ENCODE measurements at regions not wholly inside any gene's neighbourhood (a gene's known extent, or its start where the extent isn't known, plus 50 kb on each side); places are given as distances from the start of the nearest gene placed in this dataset.

GRCh38 chr2:187918996-187919821 is 365.0 kb upstream of the TFPI start:
- TF ChIP-seq, protein P1, sequence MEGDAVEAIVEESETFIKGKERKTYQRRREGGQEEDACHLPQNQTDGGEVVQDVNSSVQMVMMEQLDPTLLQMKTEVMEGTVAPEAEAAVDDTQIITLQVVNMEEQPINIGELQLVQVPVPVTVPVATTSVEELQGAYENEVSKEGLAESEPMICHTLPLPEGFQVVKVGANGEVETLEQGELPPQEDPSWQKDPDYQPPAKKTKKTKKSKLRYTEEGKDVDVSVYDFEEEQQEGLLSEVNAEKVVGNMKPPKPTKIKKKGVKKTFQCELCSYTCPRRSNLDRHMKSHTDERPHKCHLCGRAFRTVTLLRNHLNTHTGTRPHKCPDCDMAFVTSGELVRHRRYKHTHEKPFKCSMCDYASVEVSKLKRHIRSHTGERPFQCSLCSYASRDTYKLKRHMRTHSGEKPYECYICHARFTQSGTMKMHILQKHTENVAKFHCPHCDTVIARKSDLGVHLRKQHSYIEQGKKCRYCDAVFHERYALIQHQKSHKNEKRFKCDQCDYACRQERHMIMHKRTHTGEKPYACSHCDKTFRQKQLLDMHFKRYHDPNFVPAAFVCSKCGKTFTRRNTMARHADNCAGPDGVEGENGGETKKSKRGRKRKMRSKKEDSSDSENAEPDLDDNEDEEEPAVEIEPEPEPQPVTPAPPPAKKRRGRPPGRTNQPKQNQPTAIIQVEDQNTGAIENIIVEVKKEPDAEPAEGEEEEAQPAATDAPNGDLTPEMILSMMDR (IDR thresholded peaks at IDR 0.05) = no peak
- TF ChIP-seq POLR2AphosphoS5 (IDR thresholded peaks at IDR 0.05) = no peak
- TF ChIP-seq POLR2A (IDR thresholded peaks at IDR 0.05) = no peak
